SU-DHL-6 (cell line): ENCODE measurements at regions not wholly inside any gene's neighbourhood (a gene's known extent, or its start where the extent isn't known, plus 50 kb on each side); places are given as distances from the start of the nearest gene placed in this dataset.

Experiments used
- H2AFZ ChIP-seq: fragments of 200-600 bp; sonication (generic); 2 replicates; pipeline ENCODE4 v1.6.1; 2014; ENCODE audit warnings: low read depth, mild to moderate bottlenecking, moderate library complexity, mixed read lengths, antibody characterized with exemption, low read length; ENCODE audit not compliant: severe bottlenecking
- H3F3A ChIP-seq: fragments of 200-600 bp; shearing (Covaris generic); 2 replicates; pipeline ENCODE4 v1.6.0; 2016; ENCODE audit warnings: antibody characterized with exemption, mild to moderate bottlenecking; ENCODE audit not compliant: insufficient read depth
- H3K27ac ChIP-seq: fragments of 200-600 bp; sonication (generic); 2 replicates; pipeline ENCODE4 v1.5.1; 2016; ENCODE audit warnings: low read depth, mild to moderate bottlenecking, low read length, moderate library complexity, mixed read lengths
- H3K27me3 ChIP-seq: fragments of 200-600 bp; sonication (generic), shearing (Covaris generic); 2 replicates; pipeline ENCODE4 v1.6.0; 2014; ENCODE audit warnings: mild to moderate bottlenecking, low read length
- H3K36me3 ChIP-seq: fragments of 200-600 bp; sonication (generic); 2 replicates; pipeline ENCODE4 v1.6.1; 2014; ENCODE audit warnings: mild to moderate bottlenecking, low read length, mixed read lengths
- H3K4me2 ChIP-seq: fragments of 300-600, 200-600 bp; shearing (Covaris generic), sonication (generic); 2 replicates; pipeline ENCODE4 v1.6.0; 2014; ENCODE audit warnings: low read length, low read depth, mild to moderate bottlenecking; ENCODE audit not compliant: poor library complexity, severe bottlenecking
- H3K4me3 ChIP-seq: fragments of 200-600 bp; sonication (generic); 2 replicates; pipeline ENCODE4 v1.5.1; 2014; ENCODE audit warnings: antibody characterized with exemption, low read length, mild to moderate bottlenecking, mixed read lengths; ENCODE audit not compliant: insufficient read depth, poor library complexity, severe bottlenecking
- H3K79me2 ChIP-seq: fragments of 200-600 bp; sonication (generic); 2 replicates; pipeline ENCODE4 v1.6.1; 2014; ENCODE audit warnings: mild to moderate bottlenecking, low read length, moderate library complexity; ENCODE audit not compliant: insufficient read depth
- H3K9ac ChIP-seq: fragments of 200-600 bp; sonication (generic); 2 replicates; pipeline ENCODE4 v1.7.0; 2014; ENCODE audit warnings: mild to moderate bottlenecking, low read length
- H3K9me2 ChIP-seq: fragments of 200-600 bp; sonication (generic); replicated peaks from 2 replicates; pipeline ENCODE4 v1.6.1; 2014; ENCODE audit warnings: low read length; ENCODE audit not compliant: insufficient read depth
- H3K9me3 ChIP-seq: fragments of 200-600 bp; sonication (generic); 2 replicates; pipeline ENCODE4 v1.6.1; 2014; ENCODE audit warnings: low read length, mixed read lengths; ENCODE audit not compliant: insufficient read depth
- H4K20me1 ChIP-seq: fragments of 200-600 bp; sonication (generic); 2 replicates; pipeline ENCODE4 v1.6.1; 2014; ENCODE audit warnings: low read depth, mild to moderate bottlenecking, antibody characterized with exemption, low read length, moderate library complexity, mixed read lengths
- CTCF ChIP-seq: fragments of 200-600 bp; sonication (generic); IDR thresholded peaks from one replicate; pipeline ENCODE4 v1.5.1; 2017; ENCODE audit warnings: antibody characterized with exemption, mild to moderate bottlenecking, low read length, moderate library complexity; ENCODE audit not compliant: insufficient read depth, poor library complexity, severe bottlenecking
- EZH2phosphoT487 ChIP-seq: fragments of 200-600 bp; sonication (generic), shearing (Covaris generic); conservative IDR thresholded peaks from 2 replicates; pipeline ENCODE4 v1.6.1; 2018; ENCODE audit warnings: mild to moderate bottlenecking, antibody characterized with exemption, low read length, moderate library complexity, mixed read lengths

DNA sequence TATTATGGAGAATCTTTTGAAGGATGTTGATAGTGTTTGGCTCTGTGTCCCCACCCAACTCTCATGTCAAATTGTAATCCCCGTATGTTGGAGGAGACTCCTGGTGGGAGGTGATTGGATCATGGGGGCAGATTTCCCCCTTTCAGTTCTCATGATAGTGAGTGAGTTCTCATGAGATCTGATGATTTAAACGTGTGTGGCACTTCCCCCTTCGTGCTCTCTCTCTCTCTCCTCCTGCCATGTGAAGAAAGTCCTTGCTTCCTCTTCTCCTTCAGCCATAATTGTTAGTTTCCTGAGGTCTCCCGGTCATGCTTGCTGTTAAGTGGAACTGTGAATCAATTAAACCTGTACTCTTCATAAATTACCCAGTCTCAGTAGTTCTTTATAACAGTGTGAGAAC lies 166.1 kb upstream of the NUDT6 start:
- Histone ChIP-seq H2AFZ (no peak overlapping the region), H3K9me2 (no peaks in the 10 kb centered on the region), H3K9ac (no peak overlapping the region), H3K27ac (no peak overlapping the region), H3K9me3 (no peaks in the 10 kb centered on the region), H3K36me3 (no peaks in the 10 kb centered on the region), H4K20me1 (no peaks in the 10 kb centered on the region), H3K79me2 (no peaks in the 10 kb centered on the region), H3F3A (no peaks in the 10 kb centered on the region), H3K27me3 (no peaks in the 10 kb centered on the region), H3K4me2 (no peak overlapping the region), H3K4me3 (no peak overlapping the region)
- no peak for TF ChIP-seq CTCF
- TF ChIP-seq EZH2phosphoT487, result no peak

- H3K4me2 ChIP-seq, result no peak overlapping the region
- no peaks in the 10 kb centered on the region for H3K9me3 ChIP-seq
- no peaks in the 10 kb centered on the region for H3K36me3 ChIP-seq
- no peaks in the 10 kb centered on the region for H3K79me2 ChIP-seq
- H3K27ac ChIP-seq, result no peak overlapping the region
- no peak overlapping the region for H3K4me3 ChIP-seq
- no peak for TF ChIP-seq EZH2phosphoT487
- TF ChIP-seq CTCF, result no peak
- no peaks in the 10 kb centered on the region for H3K9me2 ChIP-seq
- H4K20me1 ChIP-seq, result no peaks in the 10 kb centered on the region
- H3K9ac ChIP-seq, result no peak overlapping the region
- H3K27me3 ChIP-seq, result no peaks in the 10 kb centered on the region
- H3F3A ChIP-seq, result no peaks in the 10 kb centered on the region
- H2AFZ ChIP-seq, result no peak overlapping the region
Measured at GRCh38 chr4:123090886-123091285, 168.5 kb upstream of the NUDT6 start.

DNA sequence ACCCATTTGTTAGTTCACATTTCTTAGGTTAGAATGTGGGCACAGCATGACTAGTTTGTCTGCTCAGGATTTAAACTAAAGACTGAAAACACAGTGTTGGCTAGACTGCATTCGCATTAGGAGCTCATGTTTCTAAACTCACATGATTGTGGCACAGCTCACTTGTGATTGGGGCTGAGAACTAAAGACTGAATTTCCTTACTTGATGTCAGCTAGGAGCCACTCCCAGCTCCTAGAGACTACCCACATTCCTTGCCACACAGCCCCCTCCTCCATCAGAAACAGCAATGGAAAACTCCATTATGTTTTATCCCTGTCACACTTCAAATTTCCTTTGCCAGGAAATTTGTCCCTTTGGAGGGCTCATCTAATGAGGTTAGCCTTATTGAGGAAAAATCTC lies 170.2 kb upstream of the NUDT6 start:
- Histone ChIP-seq H3K36me3 (no peaks in the 10 kb centered on the region), H3K9me2 (no peaks in the 10 kb centered on the region), H3K4me2 (no peak overlapping the region), H3K27me3 (no peaks in the 10 kb centered on the region), H3K4me3 (no peak overlapping the region), H3K27ac (no peak overlapping the region), H4K20me1 (no peaks in the 10 kb centered on the region), H3F3A (no peaks in the 10 kb centered on the region), H3K79me2 (no peaks in the 10 kb centered on the region), H2AFZ (no peak overlapping the region), H3K9ac (no peak overlapping the region), H3K9me3 (no peaks in the 10 kb centered on the region)
- TF ChIP-seq CTCF, result no peak
- no peak for TF ChIP-seq EZH2phosphoT487

DNA sequence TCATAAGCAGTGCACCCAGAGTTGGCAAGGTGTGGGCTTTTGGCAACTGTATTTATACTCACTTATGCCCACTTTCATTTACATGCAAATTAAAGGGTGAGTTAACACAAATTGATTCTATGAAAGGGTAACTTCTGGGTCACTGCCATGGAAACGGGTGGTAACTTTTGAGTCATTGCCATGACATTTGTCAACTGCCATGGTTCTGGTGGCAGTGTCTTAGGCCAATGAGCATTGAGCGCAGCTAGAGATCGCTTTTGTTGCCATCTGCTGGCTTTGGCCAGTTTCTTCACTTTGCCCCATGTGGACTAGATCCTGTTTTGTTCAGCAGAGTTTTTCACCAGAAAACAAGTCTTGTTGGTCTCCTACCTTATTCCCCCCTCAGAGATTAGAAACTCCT lies 170.8 kb upstream of the NUDT6 start:
- Histone ChIP-seq H3K9me2 (no peaks in the 10 kb centered on the region), H2AFZ (no peak overlapping the region)

More for the DNA sequence above, 170.8 kb upstream of the NUDT6 start:
- no peaks in the 10 kb centered on the region for H3K36me3 ChIP-seq
- no peak overlapping the region for H3K9ac ChIP-seq
- H3K79me2 ChIP-seq, result no peaks in the 10 kb centered on the region
- no peak overlapping the region for H3K4me3 ChIP-seq
- no peaks in the 10 kb centered on the region for H3K9me3 ChIP-seq
- no peak overlapping the region for H3K27ac ChIP-seq
- no peak overlapping the region for H3K4me2 ChIP-seq
- TF ChIP-seq EZH2phosphoT487 (no peak), CTCF (no peak)
- H3K27me3 ChIP-seq, result no peaks in the 10 kb centered on the region
- no peaks in the 10 kb centered on the region for H3F3A ChIP-seq
- H4K20me1 ChIP-seq, result no peaks in the 10 kb centered on the region
